ENCODE measurements at regions not wholly inside any gene's neighbourhood (a gene's known extent, or its start where the extent isn't known, plus 50 kb on each side); places are given as distances from the start of the nearest gene placed in this dataset.
A peak's percentile ranks its signal among the peaks of the same experiment; 100 is the strongest.

GRCh38 chr11:32161293-32161692 is 70.4 kb downstream of the RCN1 start:
- Mint-ChIP-seq H3K4me1 (ENCODE audit: low read depth in 2 of 2) (no peaks in the 10 kb centered on the region), H3K9me3 (no peaks in the 10 kb centered on the region), H3K27ac (no peak overlapping the region), H3K4me3 (no peak overlapping the region), H3K36me3 (no peaks in the 10 kb centered on the region), H3K27me3 (peaks cover 13 to 16% of the 10 kb centered on the region in 2 donors)
- no peak for DNase-seq (ENCODE audit: low spot score)
- ATAC-seq: no peak

GRCh38 chr11:32162351-32162750 is 71.5 kb downstream of the RCN1 start:
- no peak for ATAC-seq
- Mint-ChIP-seq H3K27me3 (peaks cover 11 to 16% of the 10 kb centered on the region in 2 donors), H3K9me3 (no peaks in the 10 kb centered on the region)

GRCh38 chr11:32162906-32163305 is 72.0 kb downstream of the RCN1 start:
- H3K27me3 Mint-ChIP-seq: peaks cover 11 to 16% of the 10 kb centered on the region in 2 donors
- no peaks in the 10 kb centered on the region for H3K36me3 Mint-ChIP-seq
- no peak overlapping the region for H3K27ac Mint-ChIP-seq
- no peaks in the 10 kb centered on the region for H3K4me1 Mint-ChIP-seq (ENCODE audit: low read depth in 2 of 2)
- H3K4me3 Mint-ChIP-seq: no peak overlapping the region
- H3K9me3 Mint-ChIP-seq: no peaks in the 10 kb centered on the region
- ATAC-seq (no peak), DNase-seq (ENCODE audit: low spot score) (no peak)

More at GRCh38 chr11:32162351-32162750, 71.5 kb downstream of the RCN1 start:
- H3K27ac Mint-ChIP-seq: no peak overlapping the region
- no peak for DNase-seq (ENCODE audit: low spot score)
- H3K4me3 Mint-ChIP-seq: no peak overlapping the region
- no peaks in the 10 kb centered on the region for H3K36me3 Mint-ChIP-seq
- H3K4me1 Mint-ChIP-seq (ENCODE audit: low read depth in 2 of 2): no peaks in the 10 kb centered on the region

GRCh38 chr11:32163557-32163956 is 72.7 kb downstream of the RCN1 start:
- Mint-ChIP-seq H3K4me1 (ENCODE audit: low read depth in 2 of 2) (no peaks in the 10 kb centered on the region), H3K27ac (no peak overlapping the region), H3K9me3 (no peaks in the 10 kb centered on the region), H3K27me3 (peaks cover 11 to 15% of the 10 kb centered on the region in 2 donors), H3K36me3 (no peaks in the 10 kb centered on the region), H3K4me3 (no peak overlapping the region)
- no peak for DNase-seq (ENCODE audit: low spot score)
- no peak for ATAC-seq

GRCh38 chr11:32164836-32165235 is 74.0 kb downstream of the RCN1 start:
- ATAC-seq (no peak), DNase-seq (ENCODE audit: low spot score) (no peak)
- no peaks in the 10 kb centered on the region for H3K4me1 Mint-ChIP-seq (ENCODE audit: low read depth in 2 of 2)
- peaks cover 6 to 8% of the 10 kb centered on the region in 2 donors for H3K27me3 Mint-ChIP-seq
- H3K9me3 Mint-ChIP-seq: no peaks in the 10 kb centered on the region
- no peaks in the 10 kb centered on the region for H3K36me3 Mint-ChIP-seq
- no peak overlapping the region for H3K27ac Mint-ChIP-seq
- no peak overlapping the region for H3K4me3 Mint-ChIP-seq

GRCh38 chr11:32168924-32169323 is 78.0 kb downstream of the RCN1 start:
- no peaks in the 10 kb centered on the region for H3K36me3 Mint-ChIP-seq
- no peaks in the 10 kb centered on the region for H3K4me1 Mint-ChIP-seq (ENCODE audit: low read depth in 2 of 2)
- H3K4me3 Mint-ChIP-seq: no peak overlapping the region
- DNase-seq (ENCODE audit: low spot score): no peak
- no peak for ATAC-seq
- peaks cover under 1 to 5% of the 10 kb centered on the region in 2 donors for H3K27me3 Mint-ChIP-seq
- no peak overlapping the region for H3K27ac Mint-ChIP-seq
- no peaks in the 10 kb centered on the region for H3K9me3 Mint-ChIP-seq

GRCh38 chr11:32171445-32171844 is 80.6 kb downstream of the RCN1 start:
- Mint-ChIP-seq H3K36me3 (no peaks in the 10 kb centered on the region), H3K4me1 (ENCODE audit: low read depth in 2 of 2) (peaks cover 0 to 2% of the 10 kb centered on the region in 2 donors), H3K27ac (no peak overlapping the region)

GRCh38 chr11:32172041-32172847 is 81.4 kb downstream of the RCN1 start:
- no peaks in the 10 kb centered on the region for H3K9me3 Mint-ChIP-seq
- H3K4me1 Mint-ChIP-seq (ENCODE audit: low read depth in 2 of 2): peaks cover 0 to 2% of the 10 kb centered on the region in 2 donors
- ATAC-seq: no peak
- H3K27ac Mint-ChIP-seq: no peak overlapping the region
- no peaks in the 10 kb centered on the region for H3K36me3 Mint-ChIP-seq
- no peak for DNase-seq (ENCODE audit: low spot score)
- H3K4me3 Mint-ChIP-seq: no peak overlapping the region
- H3K27me3 Mint-ChIP-seq: peaks cover 0 to 5% of the 10 kb centered on the region in 2 donors

More at GRCh38 chr11:32171445-32171844, 80.6 kb downstream of the RCN1 start:
- ATAC-seq (no peak), DNase-seq (ENCODE audit: low spot score) (no peak)
- Mint-ChIP-seq H3K9me3 (no peaks in the 10 kb centered on the region), H3K4me3 (no peak overlapping the region), H3K27me3 (peaks cover 0 to 5% of the 10 kb centered on the region in 2 donors)

- ATAC-seq (peak; percentile 43 to 68), DNase-seq (ENCODE audit: low spot score) (no peak)
- no peak overlapping the region for H3K4me3 Mint-ChIP-seq
- H3K36me3 Mint-ChIP-seq: no peaks in the 10 kb centered on the region
- peaks cover 4 to 8% of the 10 kb centered on the region in 2 donors for H3K27me3 Mint-ChIP-seq
- no peak overlapping the region for H3K27ac Mint-ChIP-seq
- peaks cover 0 to 2% of the 10 kb centered on the region in 2 donors for H3K4me1 Mint-ChIP-seq (ENCODE audit: low read depth in 2 of 2)
- no peaks in the 10 kb centered on the region for H3K9me3 Mint-ChIP-seq
Observed at GRCh38 chr11:32172848-32173834, 82.3 kb downstream of the RCN1 start.

GRCh38 chr11:32173977-32174376 is 83.1 kb downstream of the RCN1 start:
- ATAC-seq (no peak), DNase-seq (ENCODE audit: low spot score) (no peak)
- no peak overlapping the region for H3K27ac Mint-ChIP-seq
- H3K36me3 Mint-ChIP-seq: no peaks in the 10 kb centered on the region
- H3K4me1 Mint-ChIP-seq (ENCODE audit: low read depth in 2 of 2): peaks cover 0 to 2% of the 10 kb centered on the region in 2 donors
- peaks cover 12 to 17% of the 10 kb centered on the region in 2 donors for H3K27me3 Mint-ChIP-seq
- no peaks in the 10 kb centered on the region for H3K9me3 Mint-ChIP-seq
- no peak overlapping the region for H3K4me3 Mint-ChIP-seq

GRCh38 chr11:32176223-32176934 is 85.5 kb downstream of the RCN1 start:
- Mint-ChIP-seq H3K27me3 (peaks cover 13 to 21% of the 10 kb centered on the region in 2 donors), H3K9me3 (no peaks in the 10 kb centered on the region), H3K4me1 (ENCODE audit: low read depth in 2 of 2) (peaks cover 0 to 2% of the 10 kb centered on the region in 2 donors), H3K4me3 (no peak overlapping the region), H3K36me3 (no peaks in the 10 kb centered on the region), H3K27ac (no peak overlapping the region)
- DNase-seq (ENCODE audit: low spot score) (peak; percentile 84), ATAC-seq (peak; percentile 75)

GRCh38 chr11:32178692-32179091 is 87.8 kb downstream of the RCN1 start:
- Mint-ChIP-seq H3K9me3 (no peaks in the 10 kb centered on the region), H3K36me3 (no peaks in the 10 kb centered on the region), H3K27me3 (peaks cover 22 to 26% of the 10 kb centered on the region in 2 donors), H3K4me1 (ENCODE audit: low read depth in 2 of 2) (peaks cover 0 to 2% of the 10 kb centered on the region in 2 donors), H3K4me3 (no peak overlapping the region), H3K27ac (no peak overlapping the region)
- DNase-seq (ENCODE audit: low spot score): no peak
- ATAC-seq: no peak

GRCh38 chr11:32183512-32183911 is 92.6 kb downstream of the RCN1 start:
- Mint-ChIP-seq H3K4me3 (no peak overlapping the region), H3K27ac (no peak overlapping the region), H3K27me3 (peaks cover 23 to 41% of the 10 kb centered on the region in 2 donors), H3K4me1 (ENCODE audit: low read depth in 2 of 2) (no peaks in the 10 kb centered on the region), H3K36me3 (no peaks in the 10 kb centered on the region), H3K9me3 (no peaks in the 10 kb centered on the region)
- no peak for DNase-seq (ENCODE audit: low spot score)
- ATAC-seq: no peak

All from natural killer cell treated with Interleukin-12 subunit alpha and Interleukin-12 subunit beta and Interleukin-15 and Interleukin-18, amount 100 ng/mL, for 72 hours (primary cell).